ENCODE measurements at regions not wholly inside any gene's neighbourhood (a gene's known extent, or its start where the extent isn't known, plus 50 kb on each side); places are given as distances from the start of the nearest gene placed in this dataset.

- no peaks in the 10 kb centered on the region for H3K4me1 Mint-ChIP-seq (ENCODE audit: low read depth in 2 of 2)
- ATAC-seq (no peak), DNase-seq (ENCODE audit: low spot score) (no peak)
- H3K27ac Mint-ChIP-seq: no peak overlapping the region
- H3K9me3 Mint-ChIP-seq: peaks cover 2% of the 10 kb centered on the region
- H3K4me3 Mint-ChIP-seq: no peak overlapping the region
- no peaks in the 10 kb centered on the region for H3K36me3 Mint-ChIP-seq
- no peaks in the 10 kb centered on the region for H3K27me3 Mint-ChIP-seq
These were observed 569.9 kb downstream of the BCKDHB start for GRCh38 chr6:80676386-80676785.

DNA sequence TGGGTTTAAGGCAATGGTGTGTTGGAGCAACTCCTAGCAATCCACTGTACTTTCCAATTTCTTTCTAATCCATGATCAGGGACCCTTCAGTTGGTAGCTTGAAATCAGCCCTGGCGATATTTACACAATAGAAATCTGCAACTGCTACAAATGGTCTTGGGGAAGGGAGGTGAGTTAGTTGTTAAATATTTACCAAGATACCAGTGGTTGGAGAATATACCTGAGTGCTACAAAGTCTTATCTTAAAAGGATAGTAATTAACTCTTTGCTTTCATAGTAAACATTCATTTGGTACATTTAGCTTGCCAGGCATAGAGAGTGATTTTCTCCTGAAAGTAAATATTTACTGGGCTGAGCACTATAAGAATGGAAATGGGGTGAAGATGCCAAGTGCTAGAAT, 568.2 kb downstream of the BCKDHB start:
- no peaks in the 10 kb centered on the region for H3K27me3 Mint-ChIP-seq
- H3K36me3 Mint-ChIP-seq: no peaks in the 10 kb centered on the region
- DNase-seq (ENCODE audit: low spot score) (no peak), ATAC-seq (no peak)
- H3K4me1 Mint-ChIP-seq (ENCODE audit: low read depth in 2 of 2): no peaks in the 10 kb centered on the region
- H3K9me3 Mint-ChIP-seq: peaks cover 2% of the 10 kb centered on the region
- no peak overlapping the region for H3K27ac Mint-ChIP-seq
- H3K4me3 Mint-ChIP-seq: no peak overlapping the region

DNA sequence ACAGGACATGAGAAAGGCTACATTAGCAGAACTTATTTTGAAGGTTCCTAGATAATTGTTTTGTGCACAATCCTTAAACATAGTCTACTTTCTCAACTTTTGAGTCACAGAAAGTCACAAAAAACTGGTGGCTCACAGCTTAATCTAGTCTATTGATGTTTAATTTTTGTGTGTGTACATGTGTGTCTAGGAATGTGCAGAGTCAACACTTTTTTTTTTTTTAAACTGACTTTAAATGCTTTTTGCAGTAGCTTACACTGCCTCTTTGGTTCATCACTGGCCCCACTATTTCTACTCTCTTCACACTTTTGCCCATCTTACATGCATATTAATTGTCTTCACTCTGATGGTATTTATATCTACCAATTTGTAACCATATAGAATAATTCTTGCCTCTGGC, 566.9 kb downstream of the BCKDHB start:
- Mint-ChIP-seq H3K4me3 (no peak overlapping the region), H3K27me3 (no peaks in the 10 kb centered on the region), H3K9me3 (peaks cover 2% of the 10 kb centered on the region), H3K4me1 (ENCODE audit: low read depth in 2 of 2) (no peaks in the 10 kb centered on the region), H3K36me3 (no peaks in the 10 kb centered on the region), H3K27ac (no peak overlapping the region)
- no peak for ATAC-seq
- DNase-seq (ENCODE audit: low spot score): no peak

DNA sequence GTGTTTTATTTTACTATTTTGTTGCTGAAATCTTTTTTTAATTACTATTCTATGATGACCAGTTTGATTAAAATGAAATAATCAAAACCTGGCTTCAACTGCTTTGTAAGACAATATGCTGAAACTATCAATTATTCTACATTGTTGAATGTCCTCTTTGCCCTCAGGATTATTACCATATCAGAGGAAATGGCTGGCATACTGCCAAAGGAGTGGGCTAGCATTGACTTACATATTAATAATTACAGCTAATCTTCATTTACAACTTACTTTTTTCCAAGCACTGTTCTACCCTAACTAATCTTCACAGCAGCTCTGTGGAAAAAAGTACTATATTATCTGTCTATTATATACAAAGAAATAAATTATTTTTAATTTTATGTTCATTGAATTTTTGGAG, 560.5 kb downstream of the BCKDHB start:
- ATAC-seq: no peak
- Mint-ChIP-seq H3K4me1 (ENCODE audit: low read depth in 2 of 2) (no peaks in the 10 kb centered on the region), H3K4me3 (no peak overlapping the region), H3K27ac (no peak overlapping the region), H3K36me3 (no peaks in the 10 kb centered on the region), H3K9me3 (no peaks in the 10 kb centered on the region), H3K27me3 (no peaks in the 10 kb centered on the region)
- no peak for DNase-seq (ENCODE audit: low spot score)

DNA sequence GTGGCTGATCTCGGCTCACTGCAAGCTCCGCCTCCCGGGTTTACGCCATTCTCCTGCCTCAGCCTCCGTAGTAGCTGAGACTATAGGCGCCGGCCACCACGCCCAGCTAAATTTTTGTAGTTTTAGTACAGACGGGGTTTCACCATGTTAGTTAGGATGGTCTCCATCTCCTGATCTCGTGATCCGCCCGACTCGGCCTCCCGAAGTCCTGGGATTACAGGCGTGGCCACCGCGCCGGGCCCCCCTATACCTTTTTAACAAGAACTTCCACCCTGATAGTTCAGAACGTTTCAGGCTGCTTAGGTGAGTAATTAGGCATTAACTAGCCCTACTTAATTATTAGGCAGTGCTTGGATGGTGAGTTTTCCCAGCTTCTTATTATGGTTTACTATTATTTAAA, 552.5 kb downstream of the BCKDHB start:
- no peak for ATAC-seq

DNA sequence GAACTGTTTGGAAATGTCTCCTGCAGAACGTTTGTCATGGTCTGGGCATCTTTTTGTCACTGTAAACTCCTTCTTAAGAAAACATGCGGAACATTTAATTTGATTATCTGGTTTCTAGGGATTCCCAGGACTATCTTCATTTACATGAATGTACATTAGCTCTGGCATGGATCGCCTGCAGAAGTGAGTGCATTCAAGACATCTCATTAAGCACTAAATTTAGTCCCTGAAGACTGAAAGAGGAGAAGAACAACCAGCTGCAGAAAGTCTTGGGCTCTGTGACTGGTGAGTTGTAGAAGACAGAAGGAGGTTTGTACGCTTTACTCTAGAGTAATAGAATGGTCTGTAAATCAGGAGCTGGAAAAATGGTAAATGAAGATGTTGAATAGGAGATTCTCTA, 540.7 kb downstream of the BCKDHB start:
- DNase-seq (ENCODE audit: low spot score): no peak
- Mint-ChIP-seq H3K4me3 (no peak overlapping the region), H3K36me3 (no peaks in the 10 kb centered on the region), H3K9me3 (peaks cover 10% of the 10 kb centered on the region), H3K27me3 (no peaks in the 10 kb centered on the region), H3K4me1 (ENCODE audit: low read depth in 2 of 2) (no peaks in the 10 kb centered on the region), H3K27ac (no peak overlapping the region)
- ATAC-seq: no peak

More for the DNA sequence above, 552.5 kb downstream of the BCKDHB start:
- H3K4me3 Mint-ChIP-seq: no peak overlapping the region
- no peaks in the 10 kb centered on the region for H3K27me3 Mint-ChIP-seq
- no peaks in the 10 kb centered on the region for H3K9me3 Mint-ChIP-seq
- H3K27ac Mint-ChIP-seq: no peak overlapping the region
- H3K4me1 Mint-ChIP-seq (ENCODE audit: low read depth in 2 of 2): no peaks in the 10 kb centered on the region
- H3K36me3 Mint-ChIP-seq: no peaks in the 10 kb centered on the region
- DNase-seq (ENCODE audit: low spot score): no peak

GRCh38 chr6:80643881-80644280, 537.4 kb downstream of the BCKDHB start:
- no peak overlapping the region for H3K27ac Mint-ChIP-seq
- no peaks in the 10 kb centered on the region for H3K27me3 Mint-ChIP-seq
- ATAC-seq (no peak), DNase-seq (ENCODE audit: low spot score) (no peak)
- no peak overlapping the region for H3K4me3 Mint-ChIP-seq
- H3K9me3 Mint-ChIP-seq: peaks cover 7% of the 10 kb centered on the region
- H3K4me1 Mint-ChIP-seq (ENCODE audit: low read depth in 2 of 2): peaks cover 0 to 3% of the 10 kb centered on the region in 2 donors
- H3K36me3 Mint-ChIP-seq: no peaks in the 10 kb centered on the region

- Mint-ChIP-seq H3K36me3 (no peaks in the 10 kb centered on the region), H3K9me3 (peaks cover 7% of the 10 kb centered on the region), H3K27ac (no peak overlapping the region), H3K27me3 (no peaks in the 10 kb centered on the region), H3K4me3 (no peak overlapping the region), H3K4me1 (ENCODE audit: low read depth in 2 of 2) (peaks cover 0 to 3% of the 10 kb centered on the region in 2 donors)
- ATAC-seq (no peak), DNase-seq (ENCODE audit: low spot score) (no peak)
These were observed 536.0 kb downstream of the BCKDHB start for GRCh38 chr6:80642452-80642851.

- ATAC-seq: no peak
- DNase-seq (ENCODE audit: low spot score): no peak
- Mint-ChIP-seq H3K27me3 (no peaks in the 10 kb centered on the region), H3K4me3 (no peak overlapping the region), H3K9me3 (peaks cover 7% of the 10 kb centered on the region), H3K4me1 (ENCODE audit: low read depth in 2 of 2) (peaks cover 0 to 3% of the 10 kb centered on the region in 2 donors), H3K27ac (no peak overlapping the region), H3K36me3 (no peaks in the 10 kb centered on the region)
These were observed 535.1 kb downstream of the BCKDHB start for GRCh38 chr6:80641591-80641990.

DNA sequence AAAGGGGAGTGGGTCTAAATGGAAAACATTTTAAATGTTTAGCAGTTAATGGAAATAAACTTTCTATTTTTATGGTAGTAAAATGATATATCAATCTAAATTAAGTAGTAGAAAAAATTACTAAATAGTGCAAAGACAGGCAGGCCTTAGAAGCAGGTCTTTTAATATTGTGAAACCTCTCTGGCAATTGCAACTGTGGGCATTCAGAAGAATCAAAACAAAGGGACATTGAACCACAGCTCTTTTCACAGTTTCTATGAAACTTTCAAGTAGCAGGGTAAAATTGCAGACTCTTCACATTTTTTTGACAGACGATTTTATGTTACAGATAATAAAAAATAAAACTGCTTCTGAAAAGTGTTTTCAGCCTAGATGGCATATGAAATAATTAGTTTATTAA, 533.7 kb downstream of the BCKDHB start:
- Mint-ChIP-seq H3K27ac (no peak overlapping the region), H3K4me3 (no peak overlapping the region), H3K36me3 (no peaks in the 10 kb centered on the region), H3K27me3 (no peaks in the 10 kb centered on the region), H3K4me1 (ENCODE audit: low read depth in 2 of 2) (peaks cover 0 to 3% of the 10 kb centered on the region in 2 donors), H3K9me3 (peaks cover 10% of the 10 kb centered on the region)
- DNase-seq (ENCODE audit: low spot score) (no peak), ATAC-seq (no peak)

GRCh38 chr6:80639181-80639629, 532.7 kb downstream of the BCKDHB start:
- DNase-seq (ENCODE audit: low spot score) (no peak), ATAC-seq (no peak)
- H3K4me1 Mint-ChIP-seq (ENCODE audit: low read depth in 2 of 2): peaks cover 0 to 3% of the 10 kb centered on the region in 2 donors
- peaks cover 7% of the 10 kb centered on the region for H3K9me3 Mint-ChIP-seq
- H3K36me3 Mint-ChIP-seq: no peaks in the 10 kb centered on the region
- no peaks in the 10 kb centered on the region for H3K27me3 Mint-ChIP-seq
- H3K4me3 Mint-ChIP-seq: no peak overlapping the region
- H3K27ac Mint-ChIP-seq: no peak overlapping the region

- peaks cover 7% of the 10 kb centered on the region for H3K9me3 Mint-ChIP-seq
- DNase-seq (ENCODE audit: low spot score) (no peak), ATAC-seq (peak; percentile 63 to 78)
- no peaks in the 10 kb centered on the region for H3K36me3 Mint-ChIP-seq
- H3K27ac Mint-ChIP-seq: no peak overlapping the region
- H3K4me3 Mint-ChIP-seq: no peak overlapping the region
- H3K4me1 Mint-ChIP-seq (ENCODE audit: low read depth in 2 of 2): peaks cover 0 to 3% of the 10 kb centered on the region in 2 donors
- no peaks in the 10 kb centered on the region for H3K27me3 Mint-ChIP-seq
These were observed 532.0 kb downstream of the BCKDHB start for GRCh38 chr6:80638213-80639055.

GRCh38 chr6:80637312-80637711, 530.8 kb downstream of the BCKDHB start:
- Mint-ChIP-seq H3K4me1 (ENCODE audit: low read depth in 2 of 2) (peaks cover 0 to 3% of the 10 kb centered on the region in 2 donors), H3K27me3 (no peaks in the 10 kb centered on the region), H3K9me3 (peaks cover 9% of the 10 kb centered on the region), H3K4me3 (no peak overlapping the region), H3K36me3 (no peaks in the 10 kb centered on the region), H3K27ac (no peak overlapping the region)
- DNase-seq (ENCODE audit: low spot score) (no peak), ATAC-seq (peak; percentile 61 to 70)

DNA sequence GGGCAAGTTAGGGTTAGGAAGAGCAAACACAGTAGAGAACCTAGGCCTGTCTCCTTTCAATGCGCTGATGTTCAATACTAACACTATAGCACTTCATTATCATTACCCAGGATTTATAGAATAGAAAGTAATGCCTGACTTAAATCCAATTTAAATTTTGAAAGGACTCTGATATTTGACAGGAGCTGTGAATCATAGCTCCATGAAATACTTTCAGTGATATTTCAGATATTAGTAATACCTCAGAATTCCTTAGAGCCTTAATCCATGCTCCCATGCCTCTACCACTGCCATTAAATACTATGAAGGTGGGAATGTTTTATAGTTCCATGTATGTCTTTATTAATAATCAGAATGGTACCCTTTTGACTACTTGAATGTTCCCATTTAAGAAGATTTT, 530.2 kb downstream of the BCKDHB start:
- no peak for DNase-seq (ENCODE audit: low spot score)
- Mint-ChIP-seq H3K4me1 (ENCODE audit: low read depth in 2 of 2) (peaks cover 0 to 3% of the 10 kb centered on the region in 2 donors), H3K9me3 (peaks cover 11% of the 10 kb centered on the region), H3K27me3 (no peaks in the 10 kb centered on the region), H3K27ac (no peak overlapping the region), H3K36me3 (no peaks in the 10 kb centered on the region), H3K4me3 (no peak overlapping the region)
- no peak for ATAC-seq

DNA sequence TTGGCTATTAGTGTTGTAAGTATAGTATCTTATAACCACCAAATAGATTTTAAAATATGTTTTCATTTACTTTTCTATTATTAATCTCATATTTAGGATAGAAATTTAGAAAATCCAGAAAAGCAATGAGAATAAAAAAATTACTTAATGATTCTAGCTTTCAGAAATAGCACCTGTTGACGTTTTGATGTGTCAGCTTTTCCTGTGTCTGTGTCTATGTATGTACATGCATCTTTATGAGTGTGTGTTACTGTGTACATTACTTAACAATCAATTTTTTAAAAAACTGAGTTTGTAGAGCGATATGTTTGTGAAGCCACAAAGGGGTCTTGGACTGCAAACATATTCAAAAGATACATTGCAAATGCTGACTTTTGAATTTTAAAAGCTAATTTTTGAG, 526.9 kb downstream of the BCKDHB start:
- no peaks in the 10 kb centered on the region for H3K27me3 Mint-ChIP-seq
- DNase-seq (ENCODE audit: low spot score) (no peak), ATAC-seq (no peak)
- H3K4me1 Mint-ChIP-seq (ENCODE audit: low read depth in 2 of 2): no peaks in the 10 kb centered on the region
- peaks cover 11% of the 10 kb centered on the region for H3K9me3 Mint-ChIP-seq
- no peaks in the 10 kb centered on the region for H3K36me3 Mint-ChIP-seq
- no peak overlapping the region for H3K27ac Mint-ChIP-seq
- H3K4me3 Mint-ChIP-seq: no peak overlapping the region
